ENCODE measurements at regions not wholly inside any gene's neighbourhood (a gene's known extent, or its start where the extent isn't known, plus 50 kb on each side); places are given as distances from the start of the nearest gene placed in this dataset.
"Not testable (repeated sequence)": the region's sequence is repeated elsewhere in the genome, so short reads cannot be mapped to it uniquely, and the experiment has no call there.

DNA sequence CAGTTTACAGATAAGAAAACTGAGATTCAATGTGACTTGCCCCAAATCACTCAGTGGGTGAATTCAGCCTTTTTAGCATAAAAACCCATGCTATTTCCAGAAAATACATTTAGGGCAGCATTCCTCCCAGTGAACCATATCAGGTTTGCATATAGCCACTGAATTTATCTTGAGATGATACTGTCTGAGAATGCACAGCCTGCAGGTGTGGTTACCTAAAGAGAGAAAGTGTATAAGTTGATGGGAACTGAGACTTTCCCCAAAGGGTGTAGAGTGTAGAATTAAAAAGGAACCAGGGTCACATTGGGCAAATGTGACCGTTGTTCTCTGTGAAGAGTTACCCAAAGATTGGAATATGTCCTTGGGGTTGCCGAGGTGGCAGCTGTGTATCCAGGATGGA is 100.0 kb upstream of the PIK3R1 start:
- no peak for DNase-seq (ENCODE audit: low read depth)

DNA sequence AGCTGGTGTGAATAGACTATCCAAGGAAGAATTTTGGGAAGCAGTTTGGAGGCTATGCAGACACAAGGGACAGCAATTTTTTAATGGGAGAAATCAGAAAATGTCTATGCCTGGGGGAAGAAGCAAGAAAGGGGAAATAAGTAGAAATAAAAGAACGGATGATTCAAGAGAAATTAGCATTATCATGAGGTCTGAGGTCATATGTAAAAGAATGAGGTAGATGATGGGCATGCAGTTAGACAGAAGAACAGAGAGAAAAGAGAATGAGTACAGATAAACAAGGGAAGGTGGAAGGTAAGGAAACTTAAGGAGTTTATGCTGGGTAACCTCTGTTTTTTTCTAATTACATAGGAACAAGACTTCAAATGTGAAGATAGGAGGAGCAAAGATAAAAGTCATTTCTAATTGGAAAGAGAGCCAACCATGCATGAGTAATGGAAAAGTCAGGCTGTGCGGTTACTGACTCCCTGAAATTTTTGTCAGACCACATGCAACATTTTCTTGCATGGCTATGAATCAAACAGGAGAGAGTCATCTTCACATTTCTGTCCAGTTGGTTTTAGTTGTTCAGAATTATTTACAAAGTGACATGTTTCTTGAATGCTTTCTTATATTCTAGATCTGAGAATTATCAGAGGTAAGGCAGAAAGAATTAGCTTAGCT is 101.0 kb upstream of the PIK3R1 start:
- peak; percentile 78 for DNase-seq (ENCODE audit: low read depth)

DNA sequence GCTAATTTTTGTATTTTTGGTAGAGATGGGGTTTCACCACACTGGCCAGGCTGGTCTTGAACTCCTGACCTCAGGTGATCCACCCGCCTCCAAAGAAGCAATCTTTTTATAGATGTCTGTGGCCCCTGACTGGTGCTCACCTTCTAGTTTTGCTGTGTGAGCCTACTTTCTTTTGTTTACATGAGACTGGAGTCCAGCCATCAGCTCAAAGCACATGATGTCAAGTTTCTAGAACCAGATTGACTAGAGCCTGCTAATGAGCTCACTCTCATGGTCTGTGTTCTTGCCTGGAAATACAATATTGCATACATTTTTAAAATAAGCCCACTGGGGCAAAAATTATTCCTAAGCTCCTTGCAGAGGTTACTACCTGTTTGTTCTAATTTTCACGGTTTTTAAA is 102.9 kb upstream of the PIK3R1 start:
- DNase-seq (ENCODE audit: low read depth), result no peak

DNA sequence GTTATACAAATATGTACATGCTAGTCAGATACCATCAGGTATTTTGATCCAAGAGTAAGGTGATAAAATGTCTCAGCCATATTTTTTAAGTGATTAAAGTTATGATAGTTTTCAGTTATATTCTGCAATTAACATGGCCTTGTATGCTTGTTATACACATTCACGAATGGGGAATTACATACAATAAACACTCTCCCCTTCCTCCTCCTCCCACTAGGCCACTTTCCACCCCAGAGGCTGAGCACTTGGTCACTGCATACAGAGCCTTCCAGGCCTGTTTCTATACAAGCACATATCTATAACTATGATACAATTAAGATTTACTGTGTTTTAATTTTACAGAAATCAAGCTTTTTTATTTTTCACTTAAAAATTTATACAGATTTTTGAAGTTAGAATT is 104.7 kb upstream of the PIK3R1 start:
- DNase-seq (ENCODE audit: low read depth), result no peak

DNA sequence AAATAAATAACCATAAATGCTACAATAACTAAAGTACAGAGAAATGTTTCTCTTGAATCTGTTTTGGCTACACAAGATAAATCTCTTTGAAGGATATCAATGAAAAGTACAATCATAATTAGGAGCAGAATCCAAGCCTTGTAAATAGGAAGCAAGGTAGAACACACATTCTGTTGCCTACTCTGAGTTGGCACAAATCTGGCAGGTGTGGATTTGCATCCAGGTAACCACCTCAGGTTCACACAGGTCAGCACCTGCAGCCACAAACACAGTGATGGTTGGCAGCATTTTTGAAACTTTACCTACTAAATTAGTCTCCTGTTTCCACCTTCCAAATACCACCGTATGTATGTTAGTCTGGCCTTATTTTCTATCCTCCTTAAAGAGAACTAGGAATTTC is 105.3 kb upstream of the PIK3R1 start:
- DNase-seq (ENCODE audit: low read depth), result no peak

DNA sequence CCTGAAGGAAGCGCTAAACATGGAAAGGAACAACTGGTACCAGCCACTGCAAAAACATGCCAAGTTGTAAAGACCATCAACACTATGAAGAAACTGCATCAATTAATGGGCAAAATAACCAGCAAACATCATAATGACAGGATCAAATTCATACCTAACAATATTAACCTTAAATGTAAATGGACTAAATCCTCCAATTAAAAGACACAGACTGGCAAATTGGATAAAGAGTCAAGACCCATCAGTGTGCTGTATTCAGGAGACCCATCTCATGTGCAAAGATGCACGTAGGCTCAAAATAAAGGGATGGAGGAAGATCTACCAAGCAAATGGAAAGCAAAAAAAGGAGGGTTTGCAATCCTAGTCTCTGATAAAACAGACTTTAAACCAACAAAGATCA is 111.3 kb upstream of the PIK3R1 start:
- DNase-seq (ENCODE audit: low read depth), result not testable (repeated sequence)

DNA sequence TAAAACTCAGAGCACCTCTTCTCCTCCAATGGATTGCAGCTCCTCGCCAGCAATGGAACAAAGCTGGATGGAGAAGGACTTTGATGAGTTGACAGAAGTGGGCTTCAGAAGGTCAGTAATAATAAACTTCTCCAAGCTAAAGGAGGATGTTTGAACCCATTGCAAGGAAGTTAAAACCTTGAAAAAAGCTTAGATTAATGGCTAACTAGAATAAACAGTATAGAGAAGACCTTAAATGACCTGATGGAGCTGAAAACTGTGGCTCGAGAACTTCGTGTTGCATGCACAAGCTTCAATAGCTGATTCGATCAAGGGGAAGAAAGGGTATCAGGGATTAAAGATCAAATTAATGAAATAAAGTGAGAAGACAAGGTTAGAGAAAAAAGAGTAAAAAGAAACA is 112.3 kb upstream of the PIK3R1 start:
- DNase-seq (ENCODE audit: low read depth), result not testable (repeated sequence)

DNA sequence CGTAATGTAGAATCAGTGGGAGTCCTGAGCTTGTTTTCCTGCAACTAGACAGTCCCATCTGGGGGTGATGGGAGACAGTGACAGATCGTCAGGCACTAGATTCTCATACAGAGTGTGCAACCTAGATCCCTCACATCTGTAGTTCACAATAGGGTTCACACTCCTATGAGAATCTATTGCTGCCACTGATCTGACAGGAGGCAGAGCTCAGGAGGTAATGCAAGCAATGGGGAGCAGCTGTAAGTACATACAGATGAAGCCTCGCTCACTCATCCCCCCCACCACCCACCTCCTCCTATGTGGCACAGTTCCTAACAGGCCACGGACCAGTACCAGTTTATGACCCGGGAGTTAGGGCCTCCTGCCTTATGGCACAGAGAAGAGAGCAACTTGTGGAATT is 116.2 kb upstream of the PIK3R1 start:
- no peak for DNase-seq (ENCODE audit: low read depth)

DNA sequence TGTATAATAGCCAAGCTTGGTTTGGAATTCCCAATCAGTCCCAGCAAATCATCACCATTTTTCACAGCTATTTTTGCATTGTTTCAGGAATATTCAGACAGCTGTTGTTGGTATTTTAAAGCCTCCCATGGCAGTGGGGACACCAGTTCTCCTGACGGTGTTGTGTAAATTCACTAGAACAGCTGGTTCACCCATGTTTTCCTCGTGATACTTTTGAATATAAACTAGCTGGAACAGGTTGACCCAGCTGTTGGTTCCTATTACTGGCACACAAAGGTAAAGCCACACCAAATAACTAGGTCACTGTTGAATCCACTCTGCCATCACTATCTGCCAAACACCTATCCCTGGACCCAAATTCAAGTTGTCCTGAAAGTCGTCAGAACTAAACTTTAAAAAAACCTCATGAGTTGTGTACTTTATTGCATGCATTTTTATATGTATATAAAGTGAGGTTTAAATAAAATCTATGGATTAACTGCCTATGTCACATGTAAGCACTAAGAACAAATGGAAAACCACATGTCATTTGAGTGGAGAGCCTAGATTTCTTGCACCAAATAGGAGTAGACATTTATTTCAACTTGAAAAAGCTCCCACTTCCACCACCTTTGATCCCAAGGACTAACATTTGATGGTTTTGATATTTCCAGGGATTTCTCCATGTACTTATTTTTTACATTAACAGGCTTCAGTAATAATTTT is 121.9 kb upstream of the PIK3R1 start:
- DNase-seq (ENCODE audit: low read depth), result no peak

DNA sequence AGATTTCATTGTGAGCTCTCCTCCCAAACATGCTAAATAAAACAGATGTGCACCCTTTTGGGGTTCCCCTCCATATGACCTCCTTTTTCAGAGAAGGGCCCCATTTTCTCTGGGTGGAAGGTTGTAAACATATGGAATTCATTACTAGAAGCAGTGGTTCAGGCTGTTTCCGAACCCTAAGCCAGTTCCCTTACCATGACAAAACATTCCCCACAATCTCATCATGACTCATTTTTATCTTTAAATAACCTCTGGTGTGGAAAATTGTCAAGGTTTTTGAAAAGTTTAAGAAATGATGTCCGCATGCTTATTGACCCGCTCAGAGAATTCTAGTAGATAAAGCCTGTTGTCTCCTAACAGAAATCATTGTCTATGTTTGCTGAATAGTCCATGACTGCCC is 127.3 kb upstream of the PIK3R1 start:
- peak; percentile 74 for DNase-seq (ENCODE audit: low read depth)

DNA sequence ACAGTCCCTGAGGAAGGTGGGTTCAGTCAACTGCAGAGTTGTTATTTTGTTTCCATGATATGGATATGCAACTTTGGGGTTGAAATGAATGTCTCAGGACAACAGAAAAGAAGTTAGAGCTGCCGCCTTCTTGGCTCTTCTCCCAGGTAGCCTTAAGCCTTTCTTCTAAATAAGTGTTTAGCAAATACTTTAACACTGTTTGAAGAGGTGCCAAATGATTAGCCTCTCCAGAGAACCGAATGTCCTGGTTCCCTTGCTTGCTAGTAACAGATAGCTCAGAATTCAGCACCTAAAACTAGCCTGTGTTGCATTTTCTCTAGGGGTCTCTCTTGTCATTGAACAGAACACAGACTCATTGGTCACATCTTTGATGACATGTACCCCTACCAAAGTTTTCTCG is 127.7 kb upstream of the PIK3R1 start:
- DNase-seq (ENCODE audit: low read depth), result no peak

DNA sequence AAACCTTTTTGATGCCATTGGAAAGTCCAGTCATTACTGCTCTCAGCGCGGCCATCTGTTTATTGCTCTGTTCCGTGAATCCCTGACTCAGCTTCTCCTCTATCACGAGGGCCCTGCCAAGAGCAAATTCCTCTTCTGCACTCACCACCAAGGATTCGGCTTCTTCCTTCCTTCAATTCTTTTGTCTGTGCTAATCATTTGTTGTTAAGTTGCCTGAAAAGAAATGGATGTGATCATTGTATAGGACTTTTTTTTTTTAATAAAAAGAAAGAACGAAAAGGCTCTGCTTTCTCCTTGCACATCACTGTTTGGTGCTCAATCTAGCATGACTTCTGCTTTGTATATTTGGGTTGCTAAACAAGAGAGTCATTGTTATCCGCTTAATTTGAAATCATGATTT is 128.7 kb upstream of the PIK3R1 start:
- DNase-seq (ENCODE audit: low read depth), result peak; percentile 79

DNA sequence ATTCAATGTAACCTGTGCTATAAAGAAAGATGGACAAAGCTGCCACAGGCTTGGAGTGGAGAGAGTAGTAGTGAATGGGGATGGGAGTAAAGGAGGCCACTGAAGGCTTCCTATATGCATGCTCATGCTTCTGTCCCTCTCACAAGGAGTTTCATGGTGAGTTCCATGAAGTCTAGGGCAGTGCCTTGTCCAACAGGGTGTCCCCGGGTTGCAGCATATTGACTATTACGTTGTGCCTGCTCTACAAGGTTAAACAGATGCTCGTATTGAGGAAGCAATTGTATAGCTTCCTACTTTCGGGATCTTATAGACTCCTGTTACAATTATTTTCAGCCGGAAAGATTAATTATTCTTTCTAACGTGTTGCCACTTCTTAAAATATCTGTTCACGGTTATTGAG is 129.1 kb upstream of the PIK3R1 start:
- DNase-seq (ENCODE audit: low read depth), result no peak

DNA sequence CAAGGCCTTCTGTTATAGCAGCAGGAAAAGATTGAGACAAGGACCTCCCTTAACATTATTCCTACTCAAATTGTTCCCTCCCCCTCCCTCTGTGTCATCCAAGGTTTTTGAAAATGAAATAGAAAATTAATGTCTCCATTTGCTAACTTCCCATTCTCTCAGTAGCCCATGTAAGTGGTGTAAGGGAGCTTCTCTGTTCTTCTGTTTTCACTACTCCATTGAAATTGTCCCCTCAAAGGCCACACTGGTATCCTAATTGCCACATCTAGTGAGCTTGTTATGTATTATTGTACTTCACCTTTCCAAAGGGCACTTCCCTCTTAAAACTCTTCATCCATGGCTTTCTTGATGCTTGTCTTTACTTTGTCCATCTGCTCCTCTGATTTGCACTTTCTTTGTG is 131.2 kb upstream of the PIK3R1 start:
- no peak for DNase-seq (ENCODE audit: low read depth)

DNA sequence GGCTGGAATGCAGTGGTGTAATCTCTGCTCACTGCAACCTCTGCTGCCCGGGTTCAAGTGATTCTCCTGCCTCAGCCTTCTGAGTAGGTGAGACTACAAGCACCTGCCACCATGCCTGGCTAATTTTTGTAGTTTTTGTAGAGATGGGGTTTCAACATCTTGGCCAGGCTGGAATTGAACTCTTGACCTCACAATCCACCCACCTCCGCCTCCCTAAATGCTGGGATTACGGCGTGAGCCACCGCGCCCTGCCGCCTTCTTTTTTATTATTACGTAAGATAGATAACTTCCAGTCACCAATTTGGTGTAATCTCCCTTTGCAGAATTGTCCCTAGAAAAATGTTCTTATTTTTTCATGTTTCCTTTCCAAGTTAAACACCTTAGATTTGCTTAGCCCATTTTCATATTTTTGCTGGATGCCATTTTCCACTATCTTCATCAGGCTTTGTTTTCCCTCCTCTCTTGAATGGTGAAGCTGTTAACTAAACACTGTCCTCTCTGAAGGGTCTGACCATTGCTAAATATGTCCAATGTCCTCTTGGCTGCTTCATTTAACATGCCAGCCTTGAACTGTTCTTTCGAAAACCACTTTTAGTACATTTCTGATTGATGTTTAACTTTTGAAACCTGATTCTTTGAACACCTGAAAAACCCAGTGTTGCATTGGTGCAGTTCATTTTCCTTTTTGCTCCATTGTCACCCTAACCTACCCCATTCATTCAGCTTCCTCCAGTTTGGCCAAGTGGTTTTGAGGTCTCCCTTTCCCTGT is 135.1 kb upstream of the PIK3R1 start:
- DNase-seq (ENCODE audit: low read depth), result no peak

DNA sequence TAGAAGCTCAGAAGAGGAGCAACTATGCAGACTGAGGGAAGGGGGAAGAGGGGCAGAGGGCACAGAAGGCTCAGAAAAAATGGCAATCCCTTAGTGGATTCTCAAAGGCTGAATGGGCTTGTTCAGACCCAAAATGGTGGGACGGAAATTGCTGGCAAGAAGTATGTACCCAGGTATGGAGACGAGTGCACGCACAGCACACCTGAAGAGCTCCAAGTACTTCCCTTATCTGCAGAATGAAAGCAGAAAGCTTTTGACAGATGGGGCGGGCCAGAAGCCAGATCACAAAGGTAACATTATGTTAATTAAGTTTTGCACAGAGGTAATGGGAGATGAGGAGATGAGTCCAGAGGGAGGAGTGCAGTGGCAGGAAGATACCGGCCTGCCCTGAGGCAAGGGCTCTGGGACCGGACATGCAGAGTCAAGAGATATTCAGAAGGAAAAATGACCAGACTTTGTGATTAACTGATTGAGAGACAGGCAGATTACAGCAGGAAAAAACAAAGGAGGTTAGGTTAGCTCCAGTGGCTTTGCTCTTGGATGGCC is 138.1 kb upstream of the PIK3R1 start:
- no peak for DNase-seq (ENCODE audit: low read depth)

DNA sequence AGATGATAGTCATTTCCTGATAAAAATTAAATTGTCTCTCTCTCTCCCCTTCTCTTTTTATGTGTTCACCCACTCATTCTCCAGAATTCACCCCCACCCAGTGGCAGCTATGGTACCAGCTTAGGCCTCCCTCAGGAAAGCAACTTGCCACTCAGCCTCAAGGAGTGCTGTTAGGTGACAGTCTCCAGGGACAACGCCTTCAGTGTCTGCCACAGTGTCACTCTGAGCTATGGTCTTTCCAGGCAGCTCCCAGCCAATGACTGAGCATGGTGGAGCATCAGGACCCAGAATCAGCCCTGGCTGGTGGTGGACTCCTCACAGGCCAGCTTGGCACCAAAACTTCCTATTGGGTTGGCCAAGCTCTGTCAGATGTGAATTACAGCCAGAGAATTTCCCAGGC is 140.9 kb upstream of the PIK3R1 start:
- DNase-seq (ENCODE audit: low read depth), result no peak

DNA sequence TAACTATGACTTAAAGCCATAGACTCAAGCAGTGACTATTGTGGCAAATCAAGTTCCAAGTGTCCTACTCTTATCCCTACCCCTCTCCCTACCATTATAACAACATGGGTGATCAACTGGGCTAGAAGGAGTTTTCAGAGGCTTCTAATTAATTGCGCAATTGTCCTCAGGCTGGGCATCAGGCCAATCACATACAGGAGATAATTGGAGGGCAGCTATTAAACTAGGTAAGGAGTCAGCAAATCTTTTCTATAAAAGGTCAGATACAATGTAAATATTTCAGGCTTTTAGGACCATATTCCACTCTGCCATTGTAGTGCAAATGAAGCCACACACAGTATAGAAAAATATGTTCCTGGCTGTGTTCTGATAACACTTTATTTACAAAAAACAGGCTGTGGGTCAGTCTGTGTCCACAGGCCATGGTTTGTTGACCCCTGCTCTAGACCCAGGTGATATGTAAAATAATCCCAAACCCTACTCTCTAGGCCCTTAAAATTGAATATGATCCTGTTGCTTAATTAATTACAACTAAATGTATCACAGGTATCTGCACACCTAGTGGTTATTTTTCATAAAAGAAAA is 141.4 kb upstream of the PIK3R1 start:
- no peak for DNase-seq (ENCODE audit: low read depth)

DNA sequence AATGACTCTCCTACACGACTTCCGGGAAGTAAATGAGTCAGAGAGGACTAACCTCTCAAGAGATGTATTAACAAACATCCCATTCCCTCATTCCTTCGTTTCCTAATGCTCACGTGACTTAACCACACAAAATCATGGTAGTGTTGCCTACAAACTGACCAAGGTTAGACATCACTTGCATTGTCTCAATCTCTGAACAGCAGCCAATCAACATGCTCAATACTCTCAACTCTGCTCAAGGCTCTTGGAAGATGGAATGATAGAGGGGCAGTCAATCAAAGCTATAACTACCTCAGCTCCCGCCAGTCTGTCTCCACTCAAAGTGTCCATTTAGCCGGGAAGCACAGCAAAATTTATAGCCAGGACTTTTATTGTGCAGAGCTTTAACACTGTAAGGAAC is 143.8 kb upstream of the PIK3R1 start:
- DNase-seq (ENCODE audit: low read depth), result no peak

DNA sequence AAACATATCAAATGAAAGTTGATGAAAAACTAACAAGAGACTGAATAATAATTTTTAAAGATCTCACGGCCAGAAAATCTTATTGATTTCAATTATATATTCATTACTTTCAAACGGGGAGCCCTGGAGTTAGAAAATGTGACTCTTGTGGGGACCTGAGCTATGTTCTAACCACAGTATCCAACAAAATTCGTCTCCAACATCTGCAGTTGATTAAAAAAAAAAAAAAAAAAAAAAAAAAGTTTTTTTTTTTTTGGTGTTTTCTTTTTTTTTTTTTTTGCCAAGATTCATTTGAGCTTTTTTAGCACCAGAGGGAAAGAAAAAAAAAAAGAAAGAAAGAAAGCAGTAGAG is 144.3 kb upstream of the PIK3R1 start:
- DNase-seq (ENCODE audit: low read depth), result no peak

DNA sequence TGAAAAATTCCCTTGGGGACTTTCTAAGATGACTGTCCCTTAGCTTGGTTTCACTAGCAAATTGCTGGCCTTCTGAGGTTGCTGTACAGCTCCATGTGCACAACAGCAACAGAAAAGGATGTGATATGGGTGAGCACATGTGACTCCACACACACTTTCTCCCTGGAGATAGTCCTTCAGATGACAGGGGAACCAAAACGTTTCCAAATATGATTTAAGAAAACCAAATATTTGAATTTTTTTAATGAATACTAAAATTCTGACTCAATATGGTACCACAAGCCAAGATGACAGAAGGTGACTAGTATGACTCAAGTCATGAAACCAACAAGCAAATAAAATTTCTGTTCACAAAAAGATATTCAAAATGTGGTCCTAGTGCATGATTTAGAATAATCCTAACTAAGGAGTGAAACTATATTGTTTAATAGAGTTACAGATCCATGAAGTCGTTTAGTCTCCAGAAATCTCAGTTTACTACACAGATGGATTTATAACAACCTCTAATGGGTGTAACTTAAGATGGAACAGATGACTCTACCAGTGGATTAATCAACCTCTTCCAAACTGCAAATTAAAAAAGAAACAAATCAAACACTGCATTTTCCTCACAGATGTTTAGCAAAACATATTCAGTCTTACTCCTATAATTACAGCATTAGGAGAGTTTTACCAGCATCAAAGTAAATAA is 144.8 kb upstream of the PIK3R1 start:
- DNase-seq (ENCODE audit: low read depth), result no peak

DNA sequence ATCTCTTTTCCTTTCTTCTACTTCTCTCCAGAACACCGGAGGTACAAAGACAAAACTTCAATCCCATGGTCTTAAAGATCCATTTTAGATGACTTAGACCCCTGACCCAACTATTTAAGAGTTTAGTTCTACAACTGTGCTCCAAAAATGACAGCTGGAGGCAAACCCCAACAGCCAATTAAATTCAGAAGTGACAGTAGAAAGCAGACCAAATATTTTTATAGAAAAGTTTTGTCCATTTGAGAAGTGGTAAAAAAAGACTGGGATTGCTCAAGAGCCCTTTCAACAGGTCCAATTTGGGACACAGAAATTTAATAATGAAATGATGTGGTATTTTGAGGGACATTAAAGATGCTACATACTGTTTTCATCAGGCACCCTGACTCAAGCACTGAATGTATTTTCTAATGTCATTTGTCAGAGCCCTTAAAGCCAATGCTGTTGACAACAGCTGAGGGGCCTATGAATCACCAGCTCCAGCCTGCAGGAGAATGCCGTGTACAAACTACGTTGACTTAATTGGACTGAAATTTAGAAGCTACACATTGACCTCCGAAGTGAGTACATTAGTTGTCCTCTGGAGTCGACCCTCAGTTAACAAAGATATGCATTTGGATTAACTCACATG is 147.5 kb upstream of the PIK3R1 start:
- no peak for DNase-seq (ENCODE audit: low read depth)
